Mesenchymal stem cell (in vitro differentiated cells and primary cell): ENCODE measurements at regions not wholly inside any gene's neighbourhood (a gene's known extent, or its start where the extent isn't known, plus 50 kb on each side); places are given as distances from the start of the nearest gene placed in this dataset.

Source experiments
- DNase-seq: peaks from one replicate; pipeline ENCODE4 v3.0.0-alpha.2; 2013
- H2AFZ ChIP-seq: one replicate; pipeline ENCODE4 v1.6.1; 2013; ENCODE audit warnings: low read depth, mild to moderate bottlenecking, control low read depth, inconsistent platforms, low read length, moderate library complexity
- H2AK5ac ChIP-seq: 2 replicates; pipeline ENCODE4 v1.6.1; 2013; ENCODE audit warnings: low read length, moderate library complexity, mild to moderate bottlenecking, inconsistent platforms; ENCODE audit not compliant: severe bottlenecking
- H2BK120ac ChIP-seq: one replicate; pipeline ENCODE4 v1.6.1; 2013; ENCODE audit warnings: low read depth, mild to moderate bottlenecking, inconsistent platforms, low read length, moderate library complexity
- H2BK12ac ChIP-seq, 2 experiments: one replicate each; pipeline ENCODE4 v1.6.1; 2013; ENCODE audit warnings: inconsistent platforms in 2 of 2, low read length in 2 of 2, mild to moderate bottlenecking in 2 of 2, moderate library complexity in 2 of 2, control low read depth in 1 of 2
- H2BK15ac ChIP-seq: one replicate; pipeline ENCODE4 v1.6.1; 2013; ENCODE audit warnings: mild to moderate bottlenecking, low read depth, inconsistent platforms; ENCODE audit not compliant: poor library complexity, severe bottlenecking
- H2BK5ac ChIP-seq: 2 replicates; pipeline ENCODE4 v1.6.1; 2013; ENCODE audit warnings: low read depth, mild to moderate bottlenecking, low read length, control low read depth, inconsistent platforms; ENCODE audit not compliant: poor library complexity, severe bottlenecking
- H3K14ac ChIP-seq, 2 experiments: one replicate each; pipeline ENCODE4 v1.6.1; 2013; ENCODE audit warnings: inconsistent platforms in 2 of 2, low read length in 2 of 2, control low read depth in 1 of 2, mild to moderate bottlenecking in 1 of 2, moderate library complexity in 1 of 2
- H3K18ac ChIP-seq, 2 experiments: one replicate each; pipeline ENCODE4 v1.6.1; 2013; ENCODE audit warnings: inconsistent platforms in 2 of 2, low read length in 2 of 2, control low read depth in 1 of 2, low read depth in 1 of 2, mild to moderate bottlenecking in 1 of 2
- H3K23ac ChIP-seq, 2 experiments: one replicate each; pipeline ENCODE4 v1.6.1; 2013; ENCODE audit warnings: inconsistent platforms in 2 of 2, low read length in 2 of 2, mild to moderate bottlenecking in 2 of 2, moderate library complexity in 2 of 2, control low read depth in 1 of 2
- H3K27ac ChIP-seq: 2 replicates; pipeline ENCODE4 v1.5.1; 2013; ENCODE audit warnings: mild to moderate bottlenecking, moderate library complexity, low read length, control low read depth, inconsistent platforms; ENCODE audit not compliant: poor library complexity, severe bottlenecking
- H3K27me3 ChIP-seq, 2 experiments: 2 replicates each; pipeline versions ENCODE4 v1.6.1 to v1.7.0; 2013; ENCODE audit warnings: low read length in 2 of 2, mild to moderate bottlenecking in 2 of 2, moderate library complexity in 2 of 2, control low read depth in 1 of 2, inconsistent platforms in 1 of 2; ENCODE audit not compliant: control insufficient read depth in 1 of 2, insufficient read depth in 1 of 2
- H3K36me3 ChIP-seq, 2 experiments: 2 replicates each; pipeline versions ENCODE4 v1.6.1 to v1.7.0; 2013; ENCODE audit warnings: low read length in 2 of 2, control low read depth in 1 of 2, inconsistent platforms in 1 of 2, low read depth in 1 of 2, mild to moderate bottlenecking in 1 of 2; ENCODE audit not compliant: insufficient read depth in 2 of 2, control insufficient read depth in 1 of 2
- H3K4ac ChIP-seq, 2 experiments: one replicate each; pipeline ENCODE4 v1.6.1; 2013; ENCODE audit warnings: inconsistent platforms in 2 of 2, low read length in 2 of 2, mild to moderate bottlenecking in 2 of 2, moderate library complexity in 2 of 2, control low read depth in 1 of 2, low read depth in 1 of 2
- H3K4me1 ChIP-seq: 2 replicates; pipeline ENCODE4 v1.6.1; 2013; ENCODE audit warnings: low read depth, low read length, control low read depth; ENCODE audit not compliant: control insufficient read depth, insufficient read depth
- H3K4me2 ChIP-seq: 2 replicates; pipeline ENCODE4 v1.6.1; 2013; ENCODE audit warnings: low read length, mild to moderate bottlenecking, inconsistent platforms; ENCODE audit not compliant: poor library complexity, severe bottlenecking
- H3K4me3 ChIP-seq, 2 experiments: 2 replicates each; pipeline versions ENCODE4 v1.5.1 to v1.7.0; 2013; ENCODE audit warnings: low read length in 2 of 2, mild to moderate bottlenecking in 2 of 2, control low read depth in 1 of 2, low read depth in 1 of 2; ENCODE audit not compliant: insufficient read depth in 1 of 2
- H3K79me1 ChIP-seq: replicated peaks from 2 replicates; pipeline ENCODE4 v1.6.1; 2013; ENCODE audit warnings: mild to moderate bottlenecking, control low read depth, low read length, inconsistent platforms; ENCODE audit not compliant: poor library complexity, severe bottlenecking
- H3K9ac ChIP-seq: 2 replicates; pipeline ENCODE4 v1.7.0; 2013; ENCODE audit warnings: mild to moderate bottlenecking, low read length, moderate library complexity
- H3K9me3 ChIP-seq: 2 replicates; pipeline ENCODE4 v1.7.0; 2013; ENCODE audit warnings: mild to moderate bottlenecking, low read length; ENCODE audit not compliant: control insufficient read depth
- H4K8ac ChIP-seq: one replicate; pipeline ENCODE4 v1.6.1; 2013; ENCODE audit warnings: inconsistent platforms, mild to moderate bottlenecking, low read length, moderate library complexity
- H4K91ac ChIP-seq: one replicate; pipeline ENCODE4 v1.6.1; 2013; ENCODE audit warnings: mild to moderate bottlenecking, low read length, inconsistent platforms
- WGBS: methylation state at CpG from one replicate; pipeline ENCODE4 v1.1.7; 2013; ENCODE audit warnings: mixed read lengths; 5-methylcytosine and 5-hydroxymethylcytosine counted together

DNA sequence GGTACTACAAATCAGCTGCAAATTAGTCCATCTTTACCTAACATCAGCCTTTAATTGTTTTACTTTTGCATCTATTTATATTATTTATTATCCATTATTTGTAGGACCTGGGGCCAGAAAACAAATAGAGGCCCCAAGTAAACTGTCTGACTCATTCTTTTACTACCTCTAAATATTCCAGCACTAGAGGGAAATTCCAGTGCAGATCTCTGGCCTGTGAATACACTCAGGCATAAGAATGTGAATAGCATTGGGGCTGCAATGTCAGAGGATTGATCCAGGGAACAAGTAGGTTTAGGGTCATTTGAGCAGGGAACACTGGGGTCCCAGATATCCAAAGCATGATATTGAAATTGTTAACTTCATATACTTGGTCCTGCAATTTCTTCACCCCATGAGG is 176.6 kb upstream of the TYRP1 start:
- Histone ChIP-seq H3K4me1 (no peaks in the 10 kb centered on the region), H3K79me1 (no peaks in the 10 kb centered on the region), H3K27ac (no peak overlapping the region), H3K23ac (no peak overlapping the region), H2BK15ac (no peak overlapping the region), H3K4me3 (no peak overlapping the region), H3K9me3 (no peaks in the 10 kb centered on the region), H3K4me2 (no peak overlapping the region), H2BK12ac (no peak overlapping the region), H4K91ac (no peak overlapping the region), H4K8ac (no peak overlapping the region), H3K27me3 (no peaks in the 10 kb centered on the region), H3K9ac (no peak overlapping the region), H2BK5ac (no peak overlapping the region), H2BK120ac (no peak overlapping the region), H3K18ac (no peak overlapping the region), H2AFZ (no peak overlapping the region), H3K14ac (no peak overlapping the region), H2AK5ac (no peak overlapping the region), H3K36me3 (no peaks in the 10 kb centered on the region), H3K4ac (no peak overlapping the region)
- peak; percentile 22 for DNase-seq

DNA sequence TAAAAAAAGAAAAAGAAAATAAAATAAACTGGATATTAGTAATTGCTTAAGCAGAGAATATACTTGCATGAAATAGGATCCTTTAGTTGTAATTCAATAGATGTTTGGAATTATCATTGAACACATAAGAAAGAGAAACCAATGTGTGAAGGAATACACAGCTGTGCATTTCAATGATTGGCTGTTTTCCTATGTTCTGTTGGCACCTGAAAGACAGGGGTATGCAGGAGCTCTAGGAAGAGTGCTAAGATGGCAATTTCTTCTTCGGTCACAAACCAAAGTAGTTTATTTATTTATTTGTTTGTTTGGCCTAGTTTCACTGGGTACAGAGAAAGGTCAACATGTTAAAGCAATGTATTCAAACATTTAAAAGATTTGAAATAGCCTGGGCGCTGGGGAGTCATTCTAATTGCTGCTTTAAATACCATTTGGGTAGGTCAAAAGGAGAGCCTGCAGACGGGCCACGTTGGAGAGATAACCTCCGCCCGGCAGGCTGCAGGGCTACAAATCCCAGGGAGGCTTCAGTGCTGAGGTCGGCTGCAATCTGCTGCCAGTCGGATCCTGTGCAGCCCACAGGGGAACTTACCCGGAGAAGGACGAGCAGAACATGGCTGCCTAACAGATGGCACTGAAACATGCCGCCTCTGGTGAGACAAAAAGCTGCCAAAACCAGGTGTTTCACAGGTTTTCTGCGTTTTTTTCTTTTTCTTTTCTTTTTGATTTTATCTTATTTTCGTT is 154.2 kb upstream of the TYRP1 start:
- no peak overlapping the region for H2AK5ac ChIP-seq
- no peak overlapping the region for H3K23ac ChIP-seq
- no peak for DNase-seq
- WGBS, result 85% methylated on average over 13 of the region's 13 CpGs
- no peaks in the 10 kb centered on the region for H3K79me1 ChIP-seq
- H2BK12ac ChIP-seq, result no peak overlapping the region
- H3K9me3 ChIP-seq, result no peaks in the 10 kb centered on the region
- H4K8ac ChIP-seq, result no peak overlapping the region
- no peak overlapping the region for H3K4ac ChIP-seq
- no peak overlapping the region for H2BK120ac ChIP-seq
- no peak overlapping the region for H2BK5ac ChIP-seq
- no peak overlapping the region for H3K4me2 ChIP-seq
- H3K9ac ChIP-seq, result no peak overlapping the region
- H3K4me1 ChIP-seq, result peaks cover 1% of the 10 kb centered on the region
- no peaks in the 10 kb centered on the region for H3K27me3 ChIP-seq
- H3K14ac ChIP-seq, result no peak overlapping the region
- no peak overlapping the region for H3K18ac ChIP-seq
- H3K27ac ChIP-seq, result no peak overlapping the region
- no peak overlapping the region for H4K91ac ChIP-seq
- no peak overlapping the region for H2AFZ ChIP-seq
- no peaks in the 10 kb centered on the region for H3K36me3 ChIP-seq
- H2BK15ac ChIP-seq, result no peak overlapping the region
- no peak overlapping the region for H3K4me3 ChIP-seq

DNA sequence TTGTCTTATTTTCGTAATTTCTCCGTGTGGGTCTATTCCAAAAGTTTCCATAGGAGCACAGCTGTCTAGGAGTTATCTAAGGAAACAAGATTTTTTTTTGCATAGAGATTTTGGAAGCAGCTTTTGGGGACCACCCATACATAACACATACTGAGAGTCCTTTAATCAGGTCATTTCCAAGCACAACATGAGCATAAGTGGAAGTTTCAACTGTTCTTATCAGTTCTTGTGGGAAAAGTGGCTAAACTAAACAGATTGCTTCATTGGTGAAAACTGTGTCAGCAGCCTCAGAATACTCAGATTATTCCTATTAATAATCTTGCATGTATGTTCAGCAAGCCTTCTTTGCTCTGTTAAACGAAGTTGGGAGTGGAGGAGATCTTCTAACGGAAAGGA is 153.6 kb upstream of the TYRP1 start:
- Histone ChIP-seq H3K23ac (no peak overlapping the region), H3K27ac (no peak overlapping the region), H2BK12ac (no peak overlapping the region), H3K9me3 (no peaks in the 10 kb centered on the region), H4K8ac (no peak overlapping the region), H3K4me2 (no peak overlapping the region), H3K4me3 (no peak overlapping the region), H2BK15ac (no peak overlapping the region), H3K14ac (no peak overlapping the region), H3K4me1 (peaks cover 1% of the 10 kb centered on the region), H2AFZ (no peak overlapping the region), H3K4ac (no peak overlapping the region), H3K9ac (no peak overlapping the region), H2AK5ac (no peak overlapping the region), H3K79me1 (no peaks in the 10 kb centered on the region), H4K91ac (no peak overlapping the region), H2BK5ac (no peak overlapping the region), H3K18ac (no peak overlapping the region), H3K27me3 (no peaks in the 10 kb centered on the region), H2BK120ac (no peak overlapping the region), H3K36me3 (no peaks in the 10 kb centered on the region)
- peak; percentile 18 for DNase-seq
- WGBS, result 84% methylated on average over 4 of the region's 4 CpGs

DNA sequence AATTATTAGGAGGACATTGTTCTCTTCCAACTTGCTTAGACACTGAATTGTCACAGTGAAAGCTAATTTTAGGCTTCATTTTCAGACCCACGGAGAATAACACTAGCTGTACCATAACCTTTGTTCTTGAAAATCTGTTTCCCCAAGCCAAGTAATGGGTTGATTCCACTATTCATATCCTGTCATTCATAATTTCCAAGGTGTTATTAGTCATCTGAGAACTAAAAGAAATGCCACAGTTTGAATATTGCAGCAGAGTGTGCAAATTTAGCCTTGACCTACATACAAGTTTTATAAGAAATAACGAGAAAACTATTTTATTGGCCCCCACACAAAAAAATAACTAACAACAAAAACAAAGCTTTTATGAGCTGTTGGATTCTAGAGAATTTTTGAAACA is 148.5 kb upstream of the TYRP1 start:
- Histone ChIP-seq H3K9ac (no peak overlapping the region), H3K14ac (no peak overlapping the region), H2BK15ac (no peak overlapping the region), H4K8ac (no peak overlapping the region), H3K4me1 (no peaks in the 10 kb centered on the region), H3K18ac (no peak overlapping the region), H3K4me3 (no peak overlapping the region), H3K4ac (no peak overlapping the region), H2BK12ac (no peak overlapping the region), H3K36me3 (no peaks in the 10 kb centered on the region), H4K91ac (no peak overlapping the region), H3K4me2 (no peak overlapping the region), H2BK120ac (no peak overlapping the region), H2BK5ac (no peak overlapping the region), H2AK5ac (no peak overlapping the region), H3K79me1 (no peaks in the 10 kb centered on the region), H3K27ac (no peak overlapping the region), H2AFZ (no peak overlapping the region), H3K23ac (no peak overlapping the region), H3K9me3 (no peaks in the 10 kb centered on the region), H3K27me3 (no peaks in the 10 kb centered on the region)
- WGBS, result 100% methylated on average over 1 of the region's 2 CpGs
- DNase-seq, result no peak
